ENCODE measurements at regions not wholly inside any gene's neighbourhood (a gene's known extent, or its start where the extent isn't known, plus 50 kb on each side); places are given as distances from the start of the nearest gene placed in this dataset.

DNA sequence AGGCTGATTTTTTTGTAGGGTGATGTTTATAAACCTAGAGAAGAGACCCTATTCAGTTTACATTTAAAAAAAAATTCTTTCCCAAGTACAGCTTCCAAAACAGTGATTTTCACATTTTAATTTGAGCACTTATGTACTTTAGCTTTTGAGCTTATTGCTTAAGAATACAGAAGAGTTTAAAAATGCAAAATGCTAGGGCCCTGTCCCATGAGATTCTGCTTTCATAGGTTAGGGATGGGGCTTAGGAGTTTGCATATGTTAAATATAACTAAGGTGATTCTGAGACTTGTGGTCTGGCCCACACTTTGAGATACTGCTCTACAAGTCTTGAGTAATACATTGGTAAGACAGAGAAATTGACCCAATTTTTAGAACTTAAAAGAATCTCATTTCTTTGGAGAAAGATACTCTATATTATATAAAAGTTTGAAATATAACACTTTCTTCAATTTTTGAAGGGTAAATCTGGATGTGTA is 137.3 kb upstream of the CWC22 start:
- Histone ChIP-seq H3K9me3 (ENCODE audit: control insufficient read depth, insufficient read depth, low read length) (no peaks in the 10 kb centered on the region), H3K4me3 (ENCODE audit: low read depth, low read length) (no peak overlapping the region; the same call in 1 of the 2 replicates), H3K27me3 (ENCODE audit: control insufficient read depth, insufficient read depth, low read length) (no peaks in the 10 kb centered on the region), H3K36me3 (ENCODE audit: control insufficient read depth, insufficient read depth, low read length) (no peaks in the 10 kb centered on the region), H3K9ac (ENCODE audit: low read depth, low read length) (no peak overlapping the region), H3K27ac (ENCODE audit: low read depth, low read length) (no peak overlapping the region), H3K4me1 (ENCODE audit: control insufficient read depth, insufficient read depth, low read length) (peaks cover 45% of the 10 kb centered on the region)

DNA sequence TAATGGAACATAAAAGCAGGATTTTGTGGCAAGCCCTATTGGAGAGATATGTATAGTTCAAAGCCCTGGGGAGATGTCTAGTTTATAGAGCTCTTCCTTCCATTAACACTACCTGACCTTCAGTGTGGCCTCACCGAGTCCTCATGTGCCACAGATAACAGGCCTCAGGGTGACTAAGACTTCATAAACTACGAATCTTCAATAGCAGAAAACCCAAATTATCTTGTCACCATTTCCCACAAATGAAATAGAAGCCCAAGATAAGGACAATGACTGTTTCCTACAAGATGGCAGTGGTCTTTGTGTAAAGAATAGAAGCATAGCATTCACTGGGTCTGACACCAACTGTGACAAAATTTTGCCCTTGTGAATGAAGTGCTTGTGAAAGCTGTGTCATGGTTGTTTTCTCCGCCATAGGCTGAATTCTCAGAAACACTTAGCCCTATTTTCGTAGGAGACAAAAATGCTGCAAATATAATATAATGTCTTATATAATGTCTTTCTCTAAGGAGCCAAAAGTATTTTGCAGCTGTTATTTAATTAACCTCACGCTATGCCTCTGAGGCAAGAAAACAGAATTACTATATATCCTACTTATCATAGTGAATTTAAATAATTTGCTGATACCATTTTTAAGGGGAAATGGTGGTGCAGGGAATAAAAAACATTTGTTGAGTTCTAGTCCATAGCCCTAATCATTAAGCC is 136.7 kb upstream of the CWC22 start:
- H3K27me3 ChIP-seq (ENCODE audit: control insufficient read depth, insufficient read depth, low read length) = no peaks in the 10 kb centered on the region
- H3K9me3 ChIP-seq (ENCODE audit: control insufficient read depth, insufficient read depth, low read length) = no peaks in the 10 kb centered on the region
- H3K4me1 ChIP-seq (ENCODE audit: control insufficient read depth, insufficient read depth, low read length) = peaks cover 45% of the 10 kb centered on the region
- no peak overlapping the region for H3K27ac ChIP-seq (ENCODE audit: low read depth, low read length)
- H3K9ac ChIP-seq (ENCODE audit: low read depth, low read length) = no peak overlapping the region
- H3K4me3 ChIP-seq (ENCODE audit: low read depth, low read length) = no peak overlapping the region
- no peaks in the 10 kb centered on the region for H3K36me3 ChIP-seq (ENCODE audit: control insufficient read depth, insufficient read depth, low read length)

DNA sequence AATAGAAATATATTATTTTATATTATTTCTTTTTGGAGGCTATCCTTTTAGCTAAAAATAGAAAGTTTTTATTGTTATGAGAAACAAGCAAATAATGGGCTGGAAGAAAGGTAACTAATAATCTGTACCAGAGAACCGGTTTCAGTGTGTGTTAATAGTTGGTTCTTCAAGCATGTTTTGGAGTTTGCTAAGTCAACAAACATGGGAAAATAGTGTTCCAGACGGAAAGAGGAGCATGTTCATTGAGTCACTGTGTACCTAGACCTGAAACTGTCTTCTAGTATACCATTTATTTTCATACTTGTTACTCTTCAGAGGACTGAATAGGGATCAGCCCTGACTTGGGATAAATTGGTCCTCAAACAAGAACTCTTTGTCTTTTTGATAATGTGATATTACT is 134.5 kb upstream of the CWC22 start:
- Histone ChIP-seq H3K9me3 (ENCODE audit: control insufficient read depth, insufficient read depth, low read length) (no peaks in the 10 kb centered on the region), H3K27me3 (ENCODE audit: control insufficient read depth, insufficient read depth, low read length) (no peaks in the 10 kb centered on the region), H3K4me1 (ENCODE audit: control insufficient read depth, insufficient read depth, low read length) (peaks cover 32% of the 10 kb centered on the region), H3K9ac (ENCODE audit: low read depth, low read length) (no peak overlapping the region), H3K4me3 (ENCODE audit: low read depth, low read length) (no peak overlapping the region), H3K36me3 (ENCODE audit: control insufficient read depth, insufficient read depth, low read length) (no peaks in the 10 kb centered on the region), H3K27ac (ENCODE audit: low read depth, low read length) (no peak overlapping the region)

DNA sequence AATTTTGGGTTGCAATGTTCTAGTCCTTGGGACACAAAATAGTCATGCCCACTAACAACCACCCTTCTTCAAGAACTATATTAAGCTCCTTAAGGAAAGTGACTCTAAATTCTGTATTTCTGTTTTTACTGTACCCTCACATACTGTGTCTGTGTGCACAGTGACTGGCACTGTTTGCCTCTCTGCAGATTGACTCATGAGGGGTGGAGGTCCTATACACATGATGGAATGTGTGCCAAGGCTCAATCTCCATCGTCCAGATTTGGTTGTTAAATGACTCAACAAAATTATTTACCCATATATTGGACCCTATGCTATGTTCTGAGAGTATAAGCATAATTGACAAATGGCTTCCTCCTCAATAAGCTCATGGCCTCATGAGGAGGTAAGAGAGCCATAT is 126.6 kb upstream of the CWC22 start:
- peaks cover 24% of the 10 kb centered on the region for H3K4me1 ChIP-seq (ENCODE audit: control insufficient read depth, insufficient read depth, low read length)
- H3K9me3 ChIP-seq (ENCODE audit: control insufficient read depth, insufficient read depth, low read length) = no peaks in the 10 kb centered on the region
- H3K9ac ChIP-seq (ENCODE audit: low read depth, low read length) = no peak overlapping the region
- no peaks in the 10 kb centered on the region for H3K36me3 ChIP-seq (ENCODE audit: control insufficient read depth, insufficient read depth, low read length)
- H3K27ac ChIP-seq (ENCODE audit: low read depth, low read length) = no peak overlapping the region
- no peak overlapping the region for H3K4me3 ChIP-seq (ENCODE audit: low read depth, low read length)
- no peaks in the 10 kb centered on the region for H3K27me3 ChIP-seq (ENCODE audit: control insufficient read depth, insufficient read depth, low read length)

DNA sequence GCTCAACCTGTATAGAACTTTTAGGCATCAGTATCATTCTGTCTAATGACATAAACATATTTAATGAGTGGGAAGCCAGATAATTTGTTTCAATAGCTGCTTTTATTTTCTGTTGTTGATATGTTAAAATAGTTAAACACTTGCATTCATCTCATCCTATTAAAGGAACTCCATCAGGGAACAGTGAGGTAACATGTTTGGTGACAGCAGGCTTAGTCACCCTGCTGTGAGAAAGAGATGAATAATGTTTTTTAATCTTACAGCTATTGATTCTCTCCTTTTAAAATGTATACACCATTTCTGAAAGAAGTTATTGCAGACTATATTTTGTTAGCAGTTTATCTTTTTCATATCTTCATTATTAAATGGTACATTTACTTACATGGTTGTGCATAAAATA is 123.3 kb upstream of the CWC22 start:
- Histone ChIP-seq H3K4me3 (ENCODE audit: low read depth, low read length) (no peak overlapping the region), H3K27ac (ENCODE audit: low read depth, low read length) (peak overlapping the region; percentile 17), H3K27me3 (ENCODE audit: control insufficient read depth, insufficient read depth, low read length) (no peaks in the 10 kb centered on the region), H3K36me3 (ENCODE audit: control insufficient read depth, insufficient read depth, low read length) (no peaks in the 10 kb centered on the region), H3K9me3 (ENCODE audit: control insufficient read depth, insufficient read depth, low read length) (no peaks in the 10 kb centered on the region), H3K9ac (ENCODE audit: low read depth, low read length) (no peak overlapping the region), H3K4me1 (ENCODE audit: control insufficient read depth, insufficient read depth, low read length) (peaks cover 32% of the 10 kb centered on the region)

DNA sequence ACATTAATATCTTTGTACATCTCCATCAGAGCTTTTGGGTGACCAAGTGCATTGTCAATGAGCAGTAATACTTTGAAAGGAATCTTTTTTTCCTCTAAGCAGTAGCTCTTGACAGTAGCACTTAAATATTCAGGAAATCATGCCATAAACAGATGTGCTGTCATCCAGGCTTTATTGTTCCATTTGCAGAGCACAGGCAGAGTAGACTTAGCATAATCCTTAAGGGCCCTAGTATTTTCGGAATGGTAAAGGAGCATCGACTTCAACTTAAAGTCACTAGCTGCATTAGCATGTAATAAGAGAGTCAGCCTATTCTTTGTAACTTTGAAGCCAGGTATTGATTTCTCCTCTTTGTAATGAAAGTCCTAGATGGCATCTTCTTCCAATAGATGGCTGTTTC is 121.8 kb upstream of the CWC22 start:
- Histone ChIP-seq H3K27me3 (ENCODE audit: control insufficient read depth, insufficient read depth, low read length) (no peaks in the 10 kb centered on the region), H3K4me1 (ENCODE audit: control insufficient read depth, insufficient read depth, low read length) (peaks cover 33% of the 10 kb centered on the region), H3K9ac (ENCODE audit: low read depth, low read length) (no peak overlapping the region), H3K9me3 (ENCODE audit: control insufficient read depth, insufficient read depth, low read length) (no peaks in the 10 kb centered on the region), H3K4me3 (ENCODE audit: low read depth, low read length) (no peak overlapping the region), H3K27ac (ENCODE audit: low read depth, low read length) (no peak overlapping the region), H3K36me3 (ENCODE audit: control insufficient read depth, insufficient read depth, low read length) (no peaks in the 10 kb centered on the region)

DNA sequence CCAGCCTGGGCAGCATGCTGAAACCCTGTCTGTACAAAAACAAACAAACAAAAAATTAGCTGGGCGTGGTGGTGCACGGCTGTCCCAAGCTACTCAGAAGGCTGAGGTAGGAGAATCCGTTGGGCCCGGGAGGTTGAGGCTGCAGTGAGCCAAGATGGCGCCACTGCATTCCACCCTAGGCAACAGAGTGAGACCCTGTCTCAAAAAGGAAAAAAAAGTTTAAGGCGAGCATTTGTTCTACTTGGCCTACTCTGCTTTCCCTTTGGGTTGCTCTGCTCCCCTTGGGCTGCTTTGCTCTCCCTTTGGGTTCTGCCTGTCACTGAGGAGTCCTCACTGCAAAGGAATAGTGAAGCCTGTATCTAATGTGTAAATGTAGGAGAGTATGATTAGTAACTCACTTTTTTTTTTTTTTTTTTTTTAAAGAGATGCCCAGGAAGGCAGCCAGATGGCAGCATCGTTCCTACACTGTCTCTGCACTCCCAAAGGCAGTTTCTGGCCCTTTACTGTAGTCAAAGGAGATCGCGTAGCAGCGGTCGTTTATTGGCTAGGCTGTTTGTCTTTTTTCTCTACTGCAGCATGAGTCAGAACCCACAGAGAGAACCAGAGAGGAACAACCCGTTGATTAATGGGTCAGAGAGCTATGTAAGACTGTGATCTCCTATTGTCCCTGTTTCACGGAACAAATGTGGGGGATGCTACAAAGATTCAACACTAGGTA is 118.3 kb upstream of the CWC22 start:
- Histone ChIP-seq H3K36me3 (ENCODE audit: control insufficient read depth, insufficient read depth, low read length) (no peaks in the 10 kb centered on the region), H3K4me3 (ENCODE audit: low read depth, low read length) (no peak overlapping the region), H3K4me1 (ENCODE audit: control insufficient read depth, insufficient read depth, low read length) (peaks cover 26% of the 10 kb centered on the region), H3K9me3 (ENCODE audit: control insufficient read depth, insufficient read depth, low read length) (no peaks in the 10 kb centered on the region), H3K9ac (ENCODE audit: low read depth, low read length) (no peak overlapping the region), H3K27me3 (ENCODE audit: control insufficient read depth, insufficient read depth, low read length) (no peaks in the 10 kb centered on the region), H3K27ac (ENCODE audit: low read depth, low read length) (no peak overlapping the region)

DNA sequence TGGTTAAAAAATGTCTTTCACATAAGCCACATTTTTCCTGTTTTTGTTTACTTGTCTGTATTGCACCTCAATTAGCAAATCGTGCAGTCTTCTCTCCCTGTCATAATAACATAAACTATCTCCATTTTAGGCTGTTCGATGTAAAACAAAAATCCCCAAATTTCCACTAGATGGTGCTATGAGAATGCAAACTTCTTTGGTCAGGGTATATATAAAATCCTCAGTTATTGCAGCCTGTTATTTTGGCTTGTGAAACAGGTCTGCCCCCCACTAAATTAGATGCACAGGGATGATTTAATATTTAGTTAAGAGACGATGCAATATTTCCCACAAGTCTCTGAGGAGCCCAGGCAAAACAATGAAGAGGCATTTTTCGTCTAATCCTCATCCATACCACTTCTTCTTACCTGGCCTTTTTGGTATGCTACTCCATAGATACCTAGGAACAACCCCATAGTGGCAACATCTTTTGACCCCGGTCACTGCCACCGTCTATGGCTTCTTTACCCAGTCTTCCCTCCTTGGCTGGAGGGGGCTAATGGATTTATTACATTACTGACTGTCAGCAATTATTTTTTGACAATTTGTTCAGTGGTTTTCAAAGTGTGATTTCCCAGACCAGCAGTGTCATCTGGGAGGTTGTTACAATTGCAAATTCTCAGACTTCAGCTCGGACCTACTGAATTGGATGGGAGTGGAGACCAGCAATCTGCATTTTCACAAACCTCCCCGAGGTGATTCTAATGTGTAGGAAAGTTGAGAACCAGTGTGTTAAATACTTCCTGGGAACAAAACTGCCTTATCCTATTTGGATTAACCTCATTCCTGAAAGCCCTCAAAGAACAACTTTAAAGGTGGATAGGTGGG is 117.4 kb upstream of the CWC22 start:
- Histone ChIP-seq H3K9ac (ENCODE audit: low read depth, low read length) (no peak overlapping the region), H3K36me3 (ENCODE audit: control insufficient read depth, insufficient read depth, low read length) (no peaks in the 10 kb centered on the region)

DNA sequence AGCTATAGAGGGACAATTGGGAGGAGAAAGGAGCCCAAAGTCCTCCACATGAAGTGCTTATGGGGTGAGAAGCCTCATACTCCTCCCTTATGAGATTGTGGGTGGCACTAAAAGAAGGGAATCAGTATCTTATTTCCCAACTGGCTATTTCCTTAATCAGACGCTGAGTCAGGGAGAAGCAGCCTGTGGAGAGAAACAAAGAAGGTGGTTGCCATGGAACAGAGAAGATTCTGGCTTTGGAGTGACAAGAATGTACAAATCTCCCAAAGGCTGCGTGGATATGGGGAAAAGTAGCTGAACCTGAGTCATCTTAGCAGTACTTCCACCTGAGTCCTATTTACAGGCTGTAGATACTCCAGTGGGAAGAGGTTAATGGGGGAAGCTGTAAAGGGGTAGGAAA is 115.8 kb upstream of the CWC22 start:
- Histone ChIP-seq H3K4me1 (ENCODE audit: control insufficient read depth, insufficient read depth, low read length) (peaks cover 8% of the 10 kb centered on the region), H3K4me3 (ENCODE audit: low read depth, low read length) (no peak overlapping the region), H3K36me3 (ENCODE audit: control insufficient read depth, insufficient read depth, low read length) (no peaks in the 10 kb centered on the region), H3K27me3 (ENCODE audit: control insufficient read depth, insufficient read depth, low read length) (no peaks in the 10 kb centered on the region), H3K9ac (ENCODE audit: low read depth, low read length) (no peak overlapping the region), H3K9me3 (ENCODE audit: control insufficient read depth, insufficient read depth, low read length) (no peaks in the 10 kb centered on the region), H3K27ac (ENCODE audit: low read depth, low read length) (no peak overlapping the region)

More for the DNA sequence above, 117.4 kb upstream of the CWC22 start:
- no peak overlapping the region for H3K27ac ChIP-seq (ENCODE audit: low read depth, low read length)
- peaks cover 17% of the 10 kb centered on the region for H3K4me1 ChIP-seq (ENCODE audit: control insufficient read depth, insufficient read depth, low read length)
- H3K4me3 ChIP-seq (ENCODE audit: low read depth, low read length) = no peak overlapping the region
- H3K9me3 ChIP-seq (ENCODE audit: control insufficient read depth, insufficient read depth, low read length) = no peaks in the 10 kb centered on the region
- no peaks in the 10 kb centered on the region for H3K27me3 ChIP-seq (ENCODE audit: control insufficient read depth, insufficient read depth, low read length)

DNA sequence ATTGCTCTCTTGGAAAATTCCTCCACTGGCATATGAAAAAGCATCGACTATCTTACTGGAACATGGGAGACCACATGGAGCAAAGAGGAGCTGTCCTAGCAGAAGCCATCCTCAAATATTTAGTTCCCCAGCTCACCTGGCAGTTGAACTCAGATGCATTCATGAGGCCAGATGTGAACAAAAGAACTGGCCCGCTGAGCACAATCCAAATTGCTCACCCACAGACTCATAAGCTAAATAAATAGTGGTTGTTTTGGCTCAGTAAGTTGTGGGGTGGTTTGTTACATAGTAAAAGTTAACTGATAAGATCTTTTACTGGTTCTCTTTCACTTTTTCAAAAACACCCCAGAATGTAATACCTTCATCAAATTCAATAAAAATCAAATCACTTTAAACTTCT is 108.6 kb upstream of the CWC22 start:
- Histone ChIP-seq H3K4me3 (ENCODE audit: low read depth, low read length) (no peak overlapping the region), H3K36me3 (ENCODE audit: control insufficient read depth, insufficient read depth, low read length) (no peaks in the 10 kb centered on the region), H3K9ac (ENCODE audit: low read depth, low read length) (no peak overlapping the region), H3K27me3 (ENCODE audit: control insufficient read depth, insufficient read depth, low read length) (no peaks in the 10 kb centered on the region), H3K9me3 (ENCODE audit: control insufficient read depth, insufficient read depth, low read length) (no peaks in the 10 kb centered on the region), H3K4me1 (ENCODE audit: control insufficient read depth, insufficient read depth, low read length) (no peaks in the 10 kb centered on the region), H3K27ac (ENCODE audit: low read depth, low read length) (no peak overlapping the region)

DNA sequence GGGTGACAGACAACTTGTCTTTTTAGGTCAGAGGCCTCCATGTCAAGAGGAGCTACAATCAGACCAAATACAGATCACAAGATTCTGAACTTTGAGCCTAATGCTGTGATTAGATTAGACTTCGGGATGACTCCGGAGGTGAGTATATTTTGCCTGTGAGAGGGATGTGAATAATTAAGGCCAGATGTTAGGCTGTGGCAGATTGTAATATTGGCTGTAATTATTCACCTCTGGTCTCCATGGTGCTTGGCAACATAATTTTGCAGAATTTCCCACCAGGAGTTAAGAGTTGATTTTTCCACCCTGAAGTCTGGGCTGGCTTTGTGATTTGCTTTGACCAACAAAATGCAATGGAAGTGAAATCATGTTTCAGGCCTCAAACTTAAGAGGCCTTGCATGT is 108.2 kb upstream of the CWC22 start:
- no peak overlapping the region for H3K9ac ChIP-seq (ENCODE audit: low read depth, low read length)
- no peaks in the 10 kb centered on the region for H3K4me1 ChIP-seq (ENCODE audit: control insufficient read depth, insufficient read depth, low read length)
- no peak overlapping the region for H3K4me3 ChIP-seq (ENCODE audit: low read depth, low read length)
- no peaks in the 10 kb centered on the region for H3K9me3 ChIP-seq (ENCODE audit: control insufficient read depth, insufficient read depth, low read length)
- H3K27me3 ChIP-seq (ENCODE audit: control insufficient read depth, insufficient read depth, low read length) = no peaks in the 10 kb centered on the region
- H3K27ac ChIP-seq (ENCODE audit: low read depth, low read length) = no peak overlapping the region
- no peaks in the 10 kb centered on the region for H3K36me3 ChIP-seq (ENCODE audit: control insufficient read depth, insufficient read depth, low read length)

All from HUES48 (cell line).